ENCODE measurements at regions not wholly inside any gene's neighbourhood (a gene's known extent, or its start where the extent isn't known, plus 50 kb on each side); places are given as distances from the start of the nearest gene placed in this dataset.

GRCh38 chrX:45750639-45751038 is 550.0 kb upstream of the DIPK2B start:
- TF ChIP-seq CTCF (IDR thresholded peaks at IDR 0.05; ENCODE audit: low read length) (no peak), EZH2 (IDR thresholded peaks at IDR 0.05; ENCODE audit: borderline replicate concordance, low read length) (no peak)

Data from OCI-LY1 (cell line).